GM23248 (cell line): ENCODE measurements at regions not wholly inside any gene's neighbourhood (a gene's known extent, or its start where the extent isn't known, plus 50 kb on each side); places are given as distances from the start of the nearest gene placed in this dataset.
"Not testable (repeated sequence)": the region's sequence is repeated elsewhere in the genome, so short reads cannot be mapped to it uniquely, and the experiment has no call there.

Experiments used
- DNase-seq: peaks from one replicate; pipeline ENCODE4 v3.0.0-alpha.2; 2015
- H2AFZ ChIP-seq: fragments of 200-600 bp; sonication (generic); 2 replicates; pipeline ENCODE4 v1.6.1; 2016; ENCODE audit warnings: antibody characterized with exemption
- H3F3A ChIP-seq: fragments of 200-600 bp; sonication (generic); 2 replicates; pipeline ENCODE4 v1.6.1; 2016; ENCODE audit warnings: mild to moderate bottlenecking, antibody characterized with exemption, mixed run types; ENCODE audit not compliant: insufficient read depth
- H3K27ac ChIP-seq: fragments of 200-600 bp; sonication (generic); 2 replicates; pipeline ENCODE4 v1.5.1; 2016; ENCODE audit warnings: mild to moderate bottlenecking
- H3K27me3 ChIP-seq: fragments of 200-600 bp; sonication (generic); replicated peaks from 2 replicates; pipeline ENCODE4 v1.6.1; 2016; ENCODE audit warnings: mild to moderate bottlenecking; ENCODE audit not compliant: insufficient read depth
- H3K36me3 ChIP-seq: fragments of 200-600 bp; sonication (generic); 2 replicates; pipeline ENCODE4 v1.6.1; 2016; ENCODE audit warnings: low read depth, mild to moderate bottlenecking
- H3K4me1 ChIP-seq: fragments of 200-600 bp; sonication (generic); 2 replicates; pipeline ENCODE4 v1.6.1; 2016; ENCODE audit warnings: mild to moderate bottlenecking; ENCODE audit not compliant: insufficient read depth
- H3K4me2 ChIP-seq: fragments of 200-600 bp; sonication (generic); one replicate; pipeline ENCODE4 v1.6.1; 2016; ENCODE audit warnings: mild to moderate bottlenecking; ENCODE audit not compliant: unreplicated experiment
- H3K4me3 ChIP-seq: fragments of 200-600 bp; sonication (generic); 2 replicates; pipeline ENCODE4 v1.5.1; 2016; ENCODE audit warnings: mild to moderate bottlenecking
- H3K79me2 ChIP-seq: fragments of 200-600 bp; sonication (generic); 2 replicates; pipeline ENCODE4 v1.6.1; 2016; ENCODE audit warnings: mild to moderate bottlenecking; ENCODE audit not compliant: insufficient read depth
- H3K9ac ChIP-seq: fragments of 200-600 bp; sonication (generic); 2 replicates; pipeline ENCODE4 v1.6.1; 2016; ENCODE audit warnings: mild to moderate bottlenecking
- H3K9me2 ChIP-seq: fragments of 200-600 bp; sonication (generic); 2 replicates; pipeline ENCODE4 v1.6.1; 2016; ENCODE audit warnings: mixed run types, mild to moderate bottlenecking, moderate library complexity; ENCODE audit not compliant: insufficient read depth
- H3K9me3 ChIP-seq: fragments of 200-600 bp; sonication (generic); one replicate; pipeline ENCODE4 v1.6.1; 2017; ENCODE audit warnings: low read depth
- H4K20me1 ChIP-seq: fragments of 200-600 bp; sonication (generic); 2 replicates; pipeline ENCODE4 v1.6.0; 2016; ENCODE audit not compliant: insufficient read depth
- EZH2 ChIP-seq: fragments of 200-600 bp; sonication (generic); IDR thresholded peaks from 2 replicates; pipeline ENCODE4 v1.6.1; 2018; ENCODE audit warnings: antibody characterized with exemption, mild to moderate bottlenecking; ENCODE audit not compliant: insufficient read depth, poor library complexity, severe bottlenecking
- EZH2phosphoT487 ChIP-seq: fragments of 200-600 bp; sonication (generic); IDR thresholded peaks from 2 replicates; pipeline ENCODE4 v1.6.1; 2018; ENCODE audit warnings: antibody characterized with exemption, moderate library complexity, mild to moderate bottlenecking, low read depth; ENCODE audit not compliant: insufficient read depth
- WGBS, 2 experiments: methylation state at CpG; one replicate each; pipeline ENCODE4 v1.1.6; 2015 to 2017; ENCODE audit warnings: low lambda C conversion rate in 2 of 2, low coverage in 1 of 2; ENCODE audit errors: missing lambda C conversion rate in 2 of 2; 5-methylcytosine and 5-hydroxymethylcytosine counted together
- in situ Hi-C: fragments of 300-500 bp; cut with MboI; formaldehyde crosslinking; loops from 2 replicates; pipeline ENCODE4 v1.15.0; 2020

DNA sequence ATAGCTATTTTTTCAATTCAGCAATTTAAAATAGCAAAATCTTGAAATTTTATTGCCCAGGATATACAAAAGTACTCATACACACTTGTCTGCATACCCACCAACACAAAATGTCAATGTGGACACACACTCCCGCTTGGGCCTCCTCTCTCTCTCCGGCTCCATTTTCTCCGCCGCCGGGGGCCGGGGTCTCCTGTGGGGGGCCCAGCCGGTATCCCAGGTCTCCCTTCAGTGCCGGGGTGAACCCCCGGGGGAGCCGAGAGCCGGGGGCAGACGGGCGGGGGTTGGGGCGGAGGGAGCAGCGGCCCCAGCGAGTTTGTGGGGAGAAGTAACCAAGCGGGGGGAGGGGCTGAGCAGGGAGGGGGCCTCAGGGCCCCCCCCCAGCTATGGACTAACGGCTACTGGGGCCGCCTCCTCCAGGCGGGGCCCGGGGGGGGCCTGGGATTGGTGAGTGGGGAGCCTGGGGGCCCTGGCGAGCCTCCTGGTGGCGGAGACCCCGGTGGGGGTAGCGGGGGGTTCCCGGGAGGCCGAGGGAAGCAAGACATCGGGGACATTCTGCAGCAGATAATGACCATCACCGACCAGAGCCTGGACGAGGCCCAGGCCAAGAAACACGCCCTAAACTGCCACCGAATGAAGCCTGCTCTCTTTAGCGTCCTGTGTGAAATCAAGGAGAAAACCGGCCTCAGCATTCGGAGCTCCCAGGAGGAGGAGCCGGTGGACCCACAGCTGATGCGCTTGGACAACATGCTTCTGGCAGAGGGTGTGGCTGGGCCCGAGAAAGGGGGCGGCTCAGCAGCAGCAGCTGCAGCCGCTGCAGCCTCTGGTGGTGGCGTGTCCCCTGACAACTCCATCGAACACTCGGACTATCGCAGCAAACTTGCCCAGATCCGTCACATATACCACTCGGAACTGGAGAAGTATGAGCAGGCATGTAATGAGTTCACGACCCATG lies 56.6 kb downstream of the CHST2 start:
- H2AFZ ChIP-seq, H3K79me2 ChIP-seq, in situ Hi-C loops, H3K4me2 ChIP-seq, H3F3A ChIP-seq, H3K9me2 ChIP-seq, H3K27me3 ChIP-seq, H3K36me3 ChIP-seq, H4K20me1 ChIP-seq, H3K27ac ChIP-seq, H3K9me3 ChIP-seq, H3K4me3 ChIP-seq, DNase-seq, H3K9ac ChIP-seq: not testable (repeated sequence)
- WGBS, 2 experiments = 86 to 89% methylated on average over 19 to 46 of the region's 47 CpGs
- peaks cover 10% of the 10 kb centered on the region for H3K4me1 ChIP-seq

DNA sequence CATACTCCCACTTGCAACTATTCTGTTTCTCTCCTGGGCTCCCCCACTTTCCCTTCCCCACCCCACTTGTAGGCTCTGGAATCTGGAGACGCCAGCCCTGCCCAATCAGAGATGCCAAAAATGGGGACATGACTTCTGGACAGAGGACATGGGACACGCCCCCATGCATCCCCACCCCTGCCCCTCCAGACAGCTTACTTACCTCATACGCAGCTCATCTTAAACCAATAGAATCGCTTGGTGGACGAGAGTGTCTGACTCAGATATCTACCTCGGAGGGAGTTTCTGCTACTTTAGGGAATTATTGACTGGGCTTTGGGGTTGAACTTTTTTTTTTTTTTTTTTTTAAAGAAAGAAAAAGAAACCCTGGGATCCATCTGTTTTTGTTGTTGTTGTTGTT lies 58.4 kb downstream of the CHST2 start:
- WGBS, 2 experiments = 87 to 94% methylated on average over 5 to 6 of the region's 6 CpGs
- H3K27me3 ChIP-seq, DNase-seq, H3K9me3 ChIP-seq, H3K4me1 ChIP-seq, in situ Hi-C loops, H4K20me1 ChIP-seq, H3K27ac ChIP-seq, H3K4me2 ChIP-seq, H3K79me2 ChIP-seq, H3K36me3 ChIP-seq, H2AFZ ChIP-seq, H3K9ac ChIP-seq, H3K9me2 ChIP-seq, H3F3A ChIP-seq, H3K4me3 ChIP-seq: not testable (repeated sequence)

DNA sequence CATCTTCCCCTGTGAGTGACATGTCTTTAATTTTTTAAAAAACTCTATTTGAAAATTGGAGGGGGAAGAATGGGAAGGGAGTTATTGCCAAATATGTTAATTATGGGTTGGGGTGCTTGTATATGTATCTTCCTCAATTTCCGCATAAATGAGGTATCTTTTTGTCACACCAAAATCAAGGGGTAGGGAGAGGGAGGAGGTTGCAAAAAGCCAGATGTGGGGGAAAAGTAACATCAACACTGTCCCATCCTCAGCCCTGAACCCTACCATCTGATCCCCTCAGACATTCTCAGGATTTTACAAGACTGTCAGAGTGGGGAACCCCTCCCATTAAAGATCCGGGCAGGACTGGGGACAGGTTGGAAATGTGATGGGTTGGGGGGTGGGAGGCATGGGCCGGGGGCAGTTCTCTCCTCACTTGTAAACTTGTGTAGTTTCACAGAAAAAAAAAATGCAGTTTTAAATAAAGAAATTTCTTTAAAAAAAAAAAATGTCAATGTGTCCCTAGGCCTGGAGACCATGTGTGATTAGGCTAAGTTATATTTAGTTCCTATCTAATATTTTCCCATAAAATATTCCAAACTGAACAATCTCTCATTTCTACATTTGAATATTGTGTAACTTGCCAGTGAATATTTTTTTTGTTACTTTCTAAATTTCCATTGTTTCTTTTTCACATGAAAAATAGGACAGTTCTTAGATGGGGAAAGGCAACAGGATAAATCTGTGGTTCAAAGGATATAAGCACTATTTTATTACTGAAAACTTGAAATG lies 59.4 kb downstream of the CHST2 start:
- in situ Hi-C loops, H3F3A ChIP-seq, H3K36me3 ChIP-seq, H3K79me2 ChIP-seq, H2AFZ ChIP-seq, DNase-seq, H3K9ac ChIP-seq, H3K27me3 ChIP-seq, H3K4me3 ChIP-seq, H3K4me2 ChIP-seq, H3K9me2 ChIP-seq, H3K4me1 ChIP-seq, H3K27ac ChIP-seq, H4K20me1 ChIP-seq, H3K9me3 ChIP-seq: not testable (repeated sequence)
- 33 to 38% methylated on average over 3 of the region's 3 CpGs for WGBS, 2 experiments

DNA sequence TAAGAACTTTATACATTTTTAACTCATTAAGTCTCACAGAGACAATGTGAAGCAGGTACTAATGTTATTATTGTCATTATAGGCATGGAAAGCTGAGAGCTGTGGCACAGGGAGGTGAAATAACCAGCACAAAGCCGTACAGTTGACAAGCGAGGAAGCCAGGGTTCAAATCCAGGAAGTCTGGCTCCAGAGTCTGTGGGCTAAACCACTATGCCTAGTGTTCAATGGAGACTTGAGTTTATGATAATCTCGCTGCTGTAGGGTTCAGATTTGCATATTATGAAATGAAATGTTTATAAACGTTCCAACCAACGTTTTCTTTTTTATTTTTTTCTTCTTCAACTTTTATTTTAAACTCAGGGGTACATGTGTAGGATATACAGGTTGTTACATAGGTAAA lies 60.0 kb downstream of the CHST2 start:
- Histone ChIP-seq H3K9me3 (no peaks in the 10 kb centered on the region), H3K27me3 (no peaks in the 10 kb centered on the region), H3K36me3 (no peaks in the 10 kb centered on the region), H2AFZ (no peak overlapping the region), H3K9ac (no peak overlapping the region), H3K4me3 (no peak overlapping the region), H3K9me2 (no peaks in the 10 kb centered on the region), H3F3A (no peaks in the 10 kb centered on the region), H3K4me1 (no peaks in the 10 kb centered on the region), H3K79me2 (no peaks in the 10 kb centered on the region), H3K4me2 (no peak overlapping the region), H4K20me1 (no peaks in the 10 kb centered on the region), H3K27ac (no peak overlapping the region)
- DNase-seq = no peak
- TF ChIP-seq EZH2phosphoT487 (no peak), EZH2 (no peak)
- in situ Hi-C loops = no loop called here
- 62 to 67% methylated on average over 5 of the region's 5 CpGs for WGBS, 2 experiments

DNA sequence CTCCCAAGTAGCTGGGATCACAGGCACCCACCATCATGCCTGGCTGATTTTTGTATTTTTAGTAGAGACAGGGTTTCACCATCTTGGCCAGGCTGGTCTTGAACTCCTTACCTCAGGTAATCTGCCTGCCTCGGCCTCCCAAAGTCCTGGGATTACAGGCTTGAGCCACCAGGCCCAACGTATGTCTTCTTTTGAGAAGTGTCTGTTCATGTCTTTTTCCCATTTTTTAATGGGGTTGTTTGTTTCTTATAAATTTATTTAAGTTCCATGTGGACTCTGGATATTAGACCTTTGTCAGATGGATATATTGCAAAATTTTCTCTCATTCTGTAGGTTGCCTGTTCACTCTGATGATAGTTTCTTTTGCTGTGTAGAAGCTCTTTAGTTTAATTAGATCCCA lies 61.3 kb downstream of the CHST2 start:
- in situ Hi-C loops = not testable (repeated sequence)
- WGBS, 2 experiments = 61 to 72% methylated on average over 2 of the region's 2 CpGs

DNA sequence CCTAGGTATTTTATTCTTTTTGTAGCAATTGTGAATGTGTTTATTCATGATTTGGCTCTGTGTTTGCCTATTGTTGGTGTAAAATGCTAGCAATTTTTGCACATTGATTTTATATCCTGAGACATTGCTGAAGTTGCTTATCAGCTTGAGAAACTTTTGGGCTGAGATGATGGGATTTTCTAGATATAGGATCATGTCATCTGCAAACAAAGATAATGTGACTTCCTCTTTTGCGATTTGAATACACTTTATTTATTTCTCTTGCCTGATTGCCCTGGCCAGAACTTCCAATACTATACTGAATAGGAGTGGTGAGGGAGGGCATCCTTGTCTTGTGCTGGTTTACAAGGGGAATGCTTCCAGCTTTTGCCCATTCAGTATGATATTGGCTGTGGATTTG lies 62.4 kb downstream of the CHST2 start:
- H3K9me2 ChIP-seq, in situ Hi-C loops, H3F3A ChIP-seq, H2AFZ ChIP-seq, H3K4me1 ChIP-seq, DNase-seq, H4K20me1 ChIP-seq, H3K9me3 ChIP-seq, H3K79me2 ChIP-seq, H3K9ac ChIP-seq, H3K4me3 ChIP-seq, H3K36me3 ChIP-seq, H3K27ac ChIP-seq, H3K4me2 ChIP-seq, H3K27me3 ChIP-seq: not testable (repeated sequence)
- WGBS, 2 experiments = 80 to 88% methylated on average over 1 of the region's 1 CpG

More for the DNA sequence above, 61.3 kb downstream of the CHST2 start:
- not testable (repeated sequence) for H3K27me3 ChIP-seq, H3K27ac ChIP-seq, H3K4me1 ChIP-seq, H3F3A ChIP-seq, H3K9ac ChIP-seq, H4K20me1 ChIP-seq, H3K79me2 ChIP-seq, H3K36me3 ChIP-seq, H2AFZ ChIP-seq, H3K4me2 ChIP-seq, H3K4me3 ChIP-seq, DNase-seq, H3K9me3 ChIP-seq, H3K9me2 ChIP-seq
